Epithelial cell of proximal tubule (primary cell): ENCODE measurements at regions not wholly inside any gene's neighbourhood (a gene's known extent, or its start where the extent isn't known, plus 50 kb on each side); places are given as distances from the start of the nearest gene placed in this dataset.
"Not testable (repeated sequence)": the region's sequence is repeated elsewhere in the genome, so short reads cannot be mapped to it uniquely, and the experiment has no call there.

Experiments used
- DNase-seq: peaks from one replicate; pipeline ENCODE4 v3.0.0-alpha.2; 2011; ENCODE audit warnings: low read depth
- H3K4me3 ChIP-seq: 2 replicates; pipeline ENCODE4 v1.5.1; 2011; ENCODE audit warnings: low read depth, mild to moderate bottlenecking, low read length
- TF ChIP-seq, protein P1 (sequence below): conservative IDR thresholded peaks from 2 replicates; pipeline ENCODE4 v1.5.1; 2012; ENCODE audit warnings: low read depth, mild to moderate bottlenecking, low read length

DNA sequence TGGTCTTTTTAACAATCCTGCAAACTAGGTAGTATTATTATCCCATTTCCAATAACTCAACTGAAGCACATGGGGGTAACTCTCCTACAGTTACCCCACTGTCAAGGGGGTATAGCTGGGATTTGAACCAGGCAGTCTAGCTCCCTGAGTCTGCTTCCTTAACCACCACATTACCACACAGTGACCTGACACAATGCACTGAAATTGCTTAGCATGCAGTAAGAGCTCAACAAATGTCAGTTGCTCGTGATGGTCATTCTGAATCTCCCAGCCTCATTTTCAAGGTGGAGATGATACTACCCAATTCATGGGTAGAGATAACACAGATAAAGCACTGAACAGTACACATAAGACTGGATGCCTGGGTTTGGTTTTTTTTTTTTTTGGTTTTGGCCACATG is 193.2 kb upstream of the MYLIP start:
- no peak overlapping the region for H3K4me3 ChIP-seq
- DNase-seq = no peak

DNA sequence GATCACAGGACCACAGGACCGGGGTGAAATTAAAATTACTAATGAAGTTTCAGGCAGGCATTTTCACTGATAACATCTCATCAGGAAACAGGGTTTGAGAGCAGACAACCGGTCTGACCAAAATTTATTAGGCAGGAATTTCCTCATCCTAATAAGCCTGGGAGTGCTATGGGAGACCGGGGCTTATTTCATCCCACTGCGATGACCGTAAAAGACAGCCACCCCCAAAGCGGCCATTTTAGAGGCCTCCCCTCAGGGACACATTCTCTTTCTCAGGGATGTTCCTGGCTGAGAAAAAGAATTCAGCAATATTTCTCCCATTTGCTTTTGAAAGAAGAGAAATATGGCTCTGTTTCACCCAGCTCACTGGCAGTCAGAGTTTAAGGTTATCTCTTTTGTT is 197.2 kb upstream of the MYLIP start:
- H3K4me3 ChIP-seq = not testable (repeated sequence)

More for the DNA sequence above, 193.2 kb upstream of the MYLIP start:
- TF ChIP-seq, protein P1, sequence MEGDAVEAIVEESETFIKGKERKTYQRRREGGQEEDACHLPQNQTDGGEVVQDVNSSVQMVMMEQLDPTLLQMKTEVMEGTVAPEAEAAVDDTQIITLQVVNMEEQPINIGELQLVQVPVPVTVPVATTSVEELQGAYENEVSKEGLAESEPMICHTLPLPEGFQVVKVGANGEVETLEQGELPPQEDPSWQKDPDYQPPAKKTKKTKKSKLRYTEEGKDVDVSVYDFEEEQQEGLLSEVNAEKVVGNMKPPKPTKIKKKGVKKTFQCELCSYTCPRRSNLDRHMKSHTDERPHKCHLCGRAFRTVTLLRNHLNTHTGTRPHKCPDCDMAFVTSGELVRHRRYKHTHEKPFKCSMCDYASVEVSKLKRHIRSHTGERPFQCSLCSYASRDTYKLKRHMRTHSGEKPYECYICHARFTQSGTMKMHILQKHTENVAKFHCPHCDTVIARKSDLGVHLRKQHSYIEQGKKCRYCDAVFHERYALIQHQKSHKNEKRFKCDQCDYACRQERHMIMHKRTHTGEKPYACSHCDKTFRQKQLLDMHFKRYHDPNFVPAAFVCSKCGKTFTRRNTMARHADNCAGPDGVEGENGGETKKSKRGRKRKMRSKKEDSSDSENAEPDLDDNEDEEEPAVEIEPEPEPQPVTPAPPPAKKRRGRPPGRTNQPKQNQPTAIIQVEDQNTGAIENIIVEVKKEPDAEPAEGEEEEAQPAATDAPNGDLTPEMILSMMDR = no peak

DNA sequence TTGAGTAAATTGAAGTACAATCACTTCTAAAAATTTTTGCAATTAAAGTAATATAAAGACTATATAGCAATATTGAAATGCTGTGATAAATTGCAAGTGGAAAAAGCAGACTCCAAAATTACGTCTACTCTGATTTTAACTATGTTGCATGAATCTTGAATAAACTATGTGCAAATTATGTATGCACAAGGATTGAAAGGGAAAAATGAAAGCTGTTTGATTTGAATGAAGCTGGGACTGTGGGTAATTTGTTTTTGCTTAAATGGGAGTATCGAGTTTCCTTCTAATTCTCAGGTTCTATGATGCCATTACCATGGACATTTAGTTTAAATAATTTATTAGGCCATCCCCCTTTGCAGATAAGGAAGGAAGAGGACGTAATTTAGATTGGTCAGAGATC is 198.7 kb upstream of the MYLIP start:
- TF ChIP-seq, protein P1 = no peak
- H3K4me3 ChIP-seq = no peak overlapping the region
- DNase-seq = no peak

More for the DNA sequence above, 197.2 kb upstream of the MYLIP start:
- DNase-seq = not testable (repeated sequence)

DNA sequence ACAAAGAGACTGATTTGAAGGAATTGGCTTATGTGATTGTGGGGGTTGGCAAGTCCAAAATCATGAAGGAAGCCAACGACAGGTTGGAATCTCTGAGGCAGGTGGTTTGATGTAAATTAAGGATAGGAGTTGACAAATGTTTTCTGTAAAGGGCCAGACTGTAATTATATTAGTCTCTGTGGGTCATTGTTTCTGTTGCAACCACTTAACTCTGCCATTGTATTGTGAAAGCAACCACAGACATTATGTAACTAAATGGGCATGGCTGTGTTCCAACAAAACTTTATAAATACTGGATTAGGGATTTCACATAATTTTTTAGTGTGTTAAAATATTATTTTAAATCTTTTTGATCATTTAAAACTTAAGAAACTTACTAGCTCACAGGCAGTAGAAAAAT is 199.2 kb upstream of the MYLIP start:
- DNase-seq = no peak
- TF ChIP-seq, protein P1 = no peak
- no peak overlapping the region for H3K4me3 ChIP-seq

DNA sequence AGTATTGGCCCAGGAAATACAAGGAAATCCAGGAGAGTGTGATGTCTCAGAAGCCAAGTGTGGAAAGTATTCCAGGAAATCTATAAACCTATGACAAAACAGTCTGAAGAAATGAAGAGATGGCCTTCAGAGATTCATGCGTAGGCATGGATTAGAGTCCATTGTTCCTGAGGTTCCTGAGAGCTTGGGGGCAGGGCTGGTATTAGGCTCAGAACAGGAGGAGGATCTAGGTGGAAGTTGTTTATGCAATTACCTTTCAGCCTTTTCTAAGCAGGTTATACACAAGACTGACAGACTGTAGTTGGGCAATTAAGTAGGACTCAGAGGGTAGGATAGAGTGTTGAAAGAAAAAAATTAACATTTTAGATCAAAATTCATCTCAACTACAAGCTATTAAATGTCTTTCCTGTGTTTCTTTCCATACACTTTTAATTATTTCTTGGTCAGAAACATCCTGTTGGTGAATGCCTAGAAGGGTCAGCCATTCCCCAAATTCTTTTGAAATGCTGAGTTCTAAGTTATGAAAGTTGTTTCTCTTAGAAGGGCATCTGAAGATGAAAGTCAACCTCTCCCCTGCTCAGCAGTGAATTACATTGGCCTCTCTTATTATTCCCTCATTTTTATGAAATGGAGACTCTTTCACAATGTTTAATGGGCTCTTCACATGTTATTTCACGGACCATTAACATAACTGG is 201.2 kb upstream of the MYLIP start:
- TF ChIP-seq, protein P1 = no peak
- no peak overlapping the region for H3K4me3 ChIP-seq
- no peak for DNase-seq

DNA sequence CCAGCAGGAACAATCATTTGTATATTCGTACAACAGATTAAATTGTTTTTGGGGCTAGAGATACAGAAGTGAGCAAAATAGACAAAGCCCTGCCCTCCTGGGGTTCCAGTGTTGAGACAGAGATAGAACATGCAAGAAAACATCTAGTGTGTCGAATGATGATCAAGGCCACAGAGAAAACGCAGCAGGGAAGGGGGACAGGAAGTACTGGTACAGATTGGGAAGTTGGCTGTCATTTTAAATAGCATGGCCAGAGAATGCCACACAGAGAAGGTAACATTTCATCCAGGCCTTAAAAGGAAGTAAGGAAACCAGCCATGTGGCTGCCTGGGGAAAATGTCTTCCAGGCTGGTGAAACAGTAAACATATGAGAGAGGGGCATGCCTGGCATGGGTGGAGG is 202.6 kb upstream of the MYLIP start:
- TF ChIP-seq, protein P1 = no peak
- DNase-seq = no peak
- no peak overlapping the region for H3K4me3 ChIP-seq

DNA sequence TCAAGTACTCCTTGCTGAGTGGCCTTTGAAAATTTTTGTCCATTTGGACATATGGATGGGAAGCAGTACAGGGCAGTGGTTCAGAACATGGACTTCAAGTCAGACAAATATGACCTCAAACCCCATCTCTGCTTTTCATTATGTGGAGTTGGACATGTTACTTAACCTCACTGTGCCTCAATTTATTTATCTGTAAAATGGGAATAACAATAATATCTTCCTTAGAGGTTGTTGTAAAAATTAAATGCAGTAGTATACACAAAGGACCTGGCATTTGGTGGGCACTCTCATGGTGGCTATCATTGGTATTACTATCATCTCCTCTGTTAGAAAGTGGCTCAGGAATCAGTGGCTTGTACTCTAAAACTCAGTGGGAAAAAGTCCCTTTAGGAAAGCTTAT is 204.0 kb upstream of the MYLIP start:
- DNase-seq = no peak
- H3K4me3 ChIP-seq = no peak overlapping the region
- TF ChIP-seq, protein P1 = no peak
